Suprapubic skin (tissue), 4 donors: ENCODE measurements at regions not wholly inside any gene's neighbourhood (a gene's known extent, or its start where the extent isn't known, plus 50 kb on each side); places are given as distances from the start of the nearest gene placed in this dataset.
A peak's percentile ranks its signal among the peaks of the same experiment; 100 is the strongest.
"Not testable (repeated sequence)": the region's sequence is repeated elsewhere in the genome, so short reads cannot be mapped to it uniquely, and the experiment has no call there.

Experiments used
- DNase-seq, 2 donors: peaks; one replicate each; pipeline ENCODE4 v3.0.0-alpha.2; 2019; ENCODE audit warnings: low spot score in 2 of 2
- H3K27ac ChIP-seq: fragments of 200-600 bp; sonication (generic); one replicate; pipeline ENCODE4 v1.5.1; 2019
- H3K27me3 ChIP-seq: fragments of 200-600 bp; sonication (generic); one replicate; pipeline ENCODE4 v1.5.1; 2019
- H3K36me3 ChIP-seq: fragments of 200-600 bp; sonication (generic); one replicate; pipeline ENCODE4 v1.5.1; 2019
- H3K4me1 ChIP-seq: fragments of 200-600 bp; sonication (generic); one replicate; pipeline ENCODE4 v1.5.1; 2019
- H3K4me3 ChIP-seq: fragments of 200-600 bp; sonication (generic); one replicate; pipeline ENCODE4 v1.5.1; 2019; ENCODE audit warnings: mild to moderate bottlenecking
- H3K9me3 ChIP-seq: fragments of 200-600 bp; sonication (generic); one replicate; pipeline ENCODE4 v1.5.1; 2019
- CTCF ChIP-seq, 2 donors: fragments of 200-600 bp in 1 of 2; fragments of 450-650 bp in 1 of 2; sonication (generic) in 1 of 2; IDR thresholded peaks; one replicate each; pipeline ENCODE4 v1.5.1; 2016 to 2019; ENCODE audit warnings: antibody characterized with exemption in 2 of 2, mild to moderate bottlenecking in 1 of 2, moderate library complexity in 1 of 2
- EP300 ChIP-seq: sonication (generic); formaldehyde crosslinking; IDR thresholded peaks from one replicate; pipeline ENCODE4 v1.6.1; 2017; ENCODE audit warnings: antibody characterized with exemption
- POLR2A ChIP-seq, 2 donors: fragments of 450-650 bp; IDR thresholded peaks; one replicate each; pipeline ENCODE4 v1.6.1; 2017; ENCODE audit warnings: antibody characterized with exemption in 2 of 2, mild to moderate bottlenecking in 2 of 2, moderate library complexity in 2 of 2
- POLR2AphosphoS5 ChIP-seq, 3 donors: sonication (generic); formaldehyde crosslinking; IDR thresholded peaks; one replicate each; pipeline ENCODE4 v1.6.1; 2017; ENCODE audit warnings: antibody characterized with exemption in 3 of 3
- WGBS: methylation state at CpG from one replicate; pipeline ENCODE4 v1.1.5; 2018; 5-methylcytosine and 5-hydroxymethylcytosine counted together

DNA sequence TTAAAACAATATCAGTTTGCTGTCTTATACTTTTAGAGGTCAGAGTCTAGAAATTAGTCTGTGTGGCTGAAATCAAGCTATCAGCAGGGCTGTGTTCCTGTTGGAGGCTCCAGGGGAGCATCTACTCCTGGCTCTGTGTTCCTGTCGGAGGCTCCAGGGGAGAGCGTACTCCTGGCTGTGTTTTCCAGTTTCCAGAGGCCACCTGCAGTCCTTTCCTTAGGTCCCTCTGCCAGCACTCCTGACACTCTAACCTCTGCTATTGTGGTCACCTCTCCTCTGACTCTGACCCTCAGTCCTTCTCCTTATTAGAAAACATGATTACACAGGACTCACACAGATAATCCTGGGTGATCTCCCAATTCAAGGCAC, 1140.7 kb upstream of the TMEM132C start:
- Histone ChIP-seq H3K27ac (peak overlapping the region; percentile 26), H3K4me3 (no peak overlapping the region), H3K4me1 (peaks cover 5% of the 10 kb centered on the region), H3K27me3 (peaks cover 7% of the 10 kb centered on the region), H3K36me3 (no peaks in the 10 kb centered on the region), H3K9me3 (no peaks in the 10 kb centered on the region)
- no peak for DNase-seq
- WGBS, result 93% methylated on average over 2 of the region's 2 CpGs
- no peak for TF ChIP-seq POLR2A (IDR thresholded peaks at IDR 0.05)
- TF ChIP-seq CTCF (IDR thresholded peaks at IDR 0.05), result no peak
- TF ChIP-seq POLR2AphosphoS5 (IDR thresholded peaks at IDR 0.05), result no peak
- no peak for TF ChIP-seq EP300

- Histone ChIP-seq H3K4me1 (peaks cover 5% of the 10 kb centered on the region), H3K27ac (no peak overlapping the region), H3K4me3 (no peak overlapping the region), H3K9me3 (no peaks in the 10 kb centered on the region), H3K27me3 (peaks cover 7% of the 10 kb centered on the region), H3K36me3 (no peaks in the 10 kb centered on the region)
- no peak for DNase-seq
- TF ChIP-seq POLR2A (IDR thresholded peaks at IDR 0.05) (no peak), CTCF (IDR thresholded peaks at IDR 0.05) (no peak), EP300 (no peak), POLR2AphosphoS5 (IDR thresholded peaks at IDR 0.05) (no peak)
- 63% methylated on average over 3 of the region's 3 CpGs for WGBS
These were observed 1139.1 kb upstream of the TMEM132C start for GRCh38 chr12:127127897-127128296.

DNA sequence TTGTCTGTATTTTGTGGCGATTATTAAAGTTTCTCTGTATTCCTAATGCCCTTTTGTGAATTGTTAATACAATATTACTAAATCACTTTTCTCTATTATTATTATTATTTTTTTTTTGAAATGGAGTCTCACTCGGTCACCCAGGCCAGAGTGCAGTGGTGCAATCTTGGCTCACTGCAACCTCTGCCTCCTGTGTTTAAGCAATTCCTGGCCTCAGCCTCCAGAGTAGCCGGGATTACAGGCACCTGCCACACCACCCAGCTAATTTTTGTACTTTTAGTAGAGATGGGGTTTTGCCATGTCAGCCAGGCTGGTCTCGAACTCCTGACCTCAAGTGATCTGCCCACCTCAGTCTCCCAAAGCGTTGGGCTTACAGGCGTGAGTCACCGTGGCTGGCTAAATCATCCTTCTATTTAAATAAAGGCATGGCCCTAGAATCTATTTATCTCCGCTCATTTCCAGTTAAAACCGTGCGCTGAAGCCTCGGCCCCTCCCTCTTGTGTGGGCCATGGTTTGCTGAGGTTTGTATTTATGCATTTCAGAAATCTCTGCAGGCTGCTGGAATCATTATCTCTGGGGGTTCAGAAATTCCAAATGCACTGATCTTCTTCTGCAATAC, 1136.4 kb upstream of the TMEM132C start:
- 83% methylated on average over 11 of the region's 11 CpGs for WGBS
- DNase-seq, result no peak
- peaks cover 12% of the 10 kb centered on the region for H3K27me3 ChIP-seq

DNA sequence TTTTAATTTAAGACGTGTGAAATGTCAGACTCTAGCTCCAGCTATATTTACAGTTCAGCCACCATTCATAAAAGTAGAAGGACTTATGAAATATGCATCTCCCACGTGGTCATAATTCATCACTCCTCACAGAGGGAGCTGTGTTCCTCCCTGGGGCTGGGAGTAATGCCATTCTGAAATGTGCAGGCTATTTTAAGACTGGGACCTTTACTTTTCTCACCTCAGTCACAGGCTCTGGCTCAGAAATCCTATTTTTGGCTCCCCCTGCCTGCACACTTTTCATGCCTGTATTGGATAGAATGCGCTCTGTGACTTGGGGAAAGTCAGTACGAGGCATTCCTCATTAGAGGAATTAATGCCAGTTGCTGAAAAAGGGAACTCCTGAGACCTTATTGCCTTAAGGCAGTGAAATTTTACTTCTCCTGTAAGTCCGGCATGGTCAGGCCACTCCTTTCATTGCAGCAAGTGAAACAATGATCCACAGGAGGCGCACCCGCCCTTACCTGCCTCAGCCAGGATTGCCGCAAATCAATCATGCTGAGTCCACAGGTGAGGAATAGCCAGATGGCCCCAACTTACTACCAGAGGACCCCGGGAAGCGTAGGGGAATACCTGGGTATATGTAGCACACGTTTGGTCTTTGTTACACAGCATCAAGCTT, 1133.2 kb upstream of the TMEM132C start:
- Histone ChIP-seq H3K4me1 (no peaks in the 10 kb centered on the region), H3K36me3 (no peaks in the 10 kb centered on the region), H3K27me3 (peaks cover 8% of the 10 kb centered on the region), H3K27ac (no peak overlapping the region), H3K9me3 (no peaks in the 10 kb centered on the region), H3K4me3 (no peak overlapping the region)
- TF ChIP-seq CTCF (IDR thresholded peaks at IDR 0.05) (no peak), EP300 (no peak), POLR2A (IDR thresholded peaks at IDR 0.05) (no peak), POLR2AphosphoS5 (IDR thresholded peaks at IDR 0.05) (no peak)
- no peak for DNase-seq
- WGBS, result 59% methylated on average over 11 of the region's 11 CpGs

More for the DNA sequence above, 1136.4 kb upstream of the TMEM132C start:
- no peak overlapping the region for H3K27ac ChIP-seq
- no peak overlapping the region for H3K4me3 ChIP-seq
- H3K36me3 ChIP-seq, result no peaks in the 10 kb centered on the region
- H3K9me3 ChIP-seq, result no peaks in the 10 kb centered on the region
- TF ChIP-seq POLR2AphosphoS5 (IDR thresholded peaks at IDR 0.05) (no peak), POLR2A (IDR thresholded peaks at IDR 0.05) (no peak), EP300 (no peak), CTCF (IDR thresholded peaks at IDR 0.05) (no peak)
- H3K4me1 ChIP-seq, result peaks cover 5% of the 10 kb centered on the region

- H3K36me3 ChIP-seq, H3K4me1 ChIP-seq, H3K27me3 ChIP-seq, H3K27ac ChIP-seq, H3K9me3 ChIP-seq, H3K4me3 ChIP-seq, DNase-seq: not testable (repeated sequence)
- 94% methylated on average over 3 of the region's 3 CpGs for WGBS
These were observed 1126.0 kb upstream of the TMEM132C start for GRCh38 chr12:127140864-127141484.
